Mononuclear cell (primary cell): ENCODE measurements at regions not wholly inside any gene's neighbourhood (a gene's known extent, or its start where the extent isn't known, plus 50 kb on each side); places are given as distances from the start of the nearest gene placed in this dataset.
"Not testable (repeated sequence)": the region's sequence is repeated elsewhere in the genome, so short reads cannot be mapped to it uniquely, and the experiment has no call there.

Experiments
- H3K27me3 ChIP-seq: 2 replicates; pipeline ENCODE4 v1.6.0; 2011; ENCODE audit warnings: low read length, control low read depth; ENCODE audit not compliant: insufficient read depth
- H3K4me1 ChIP-seq: 2 replicates; pipeline ENCODE4 v1.5.1; 2011; ENCODE audit warnings: mild to moderate bottlenecking, low read length, control low read depth; ENCODE audit not compliant: insufficient read depth
- H3K4me3 ChIP-seq: 2 replicates; pipeline ENCODE4 v1.5.1; 2011; ENCODE audit warnings: mild to moderate bottlenecking, low read length, moderate library complexity
- H3K9me3 ChIP-seq: 2 replicates; pipeline ENCODE4 v1.5.1; 2011; ENCODE audit warnings: low read depth, mild to moderate bottlenecking, control low read depth, low read length

GRCh38 chr9:108257382-108257781 lies 598.4 kb downstream of the ACTL7B start:
- H3K9me3 ChIP-seq = no peaks in the 10 kb centered on the region
- no peaks in the 10 kb centered on the region for H3K27me3 ChIP-seq
- H3K4me3 ChIP-seq = no peak overlapping the region
- no peaks in the 10 kb centered on the region for H3K4me1 ChIP-seq

GRCh38 chr9:108254236-108254635 lies 601.5 kb downstream of the ACTL7B start:
- H3K4me1 ChIP-seq = no peaks in the 10 kb centered on the region
- no peaks in the 10 kb centered on the region for H3K9me3 ChIP-seq
- H3K27me3 ChIP-seq = no peaks in the 10 kb centered on the region
- H3K4me3 ChIP-seq = no peak overlapping the region

GRCh38 chr9:108247391-108247790 lies 608.4 kb downstream of the ACTL7B start:
- not testable (repeated sequence) for H3K4me3 ChIP-seq, H3K9me3 ChIP-seq, H3K4me1 ChIP-seq, H3K27me3 ChIP-seq

- no peak overlapping the region for H3K4me3 ChIP-seq
- no peaks in the 10 kb centered on the region for H3K27me3 ChIP-seq
- no peaks in the 10 kb centered on the region for H3K9me3 ChIP-seq
- H3K4me1 ChIP-seq = no peaks in the 10 kb centered on the region
These were observed 609.9 kb downstream of the ACTL7B start for GRCh38 chr9:108245901-108246300.

GRCh38 chr9:108245331-108245730 lies 610.5 kb downstream of the ACTL7B start:
- H3K9me3 ChIP-seq = no peaks in the 10 kb centered on the region
- no peaks in the 10 kb centered on the region for H3K27me3 ChIP-seq
- H3K4me1 ChIP-seq = no peaks in the 10 kb centered on the region
- no peak overlapping the region for H3K4me3 ChIP-seq

- H3K9me3 ChIP-seq = no peaks in the 10 kb centered on the region
- H3K4me1 ChIP-seq = no peaks in the 10 kb centered on the region
- no peaks in the 10 kb centered on the region for H3K27me3 ChIP-seq
- no peak overlapping the region for H3K4me3 ChIP-seq
These were observed 611.1 kb downstream of the ACTL7B start for GRCh38 chr9:108244686-108245085.

- Histone ChIP-seq H3K9me3 (no peaks in the 10 kb centered on the region), H3K4me3 (no peak overlapping the region), H3K27me3 (no peaks in the 10 kb centered on the region), H3K4me1 (no peaks in the 10 kb centered on the region)
These were observed 614.3 kb downstream of the ACTL7B start for GRCh38 chr9:108241384-108242073.

- Histone ChIP-seq H3K4me1 (no peaks in the 10 kb centered on the region), H3K4me3 (no peak overlapping the region), H3K9me3 (no peaks in the 10 kb centered on the region), H3K27me3 (no peaks in the 10 kb centered on the region)
These were observed 616.0 kb downstream of the ACTL7B start for GRCh38 chr9:108239696-108240321.

- no peak overlapping the region for H3K4me3 ChIP-seq
- H3K4me1 ChIP-seq = no peaks in the 10 kb centered on the region
- no peaks in the 10 kb centered on the region for H3K27me3 ChIP-seq
- H3K9me3 ChIP-seq = no peaks in the 10 kb centered on the region
These were observed 620.2 kb downstream of the ACTL7B start for GRCh38 chr9:108235609-108236008.

- Histone ChIP-seq H3K27me3 (no peaks in the 10 kb centered on the region), H3K4me1 (no peaks in the 10 kb centered on the region), H3K9me3 (no peaks in the 10 kb centered on the region), H3K4me3 (no peak overlapping the region)
These were observed 621.0 kb downstream of the ACTL7B start for GRCh38 chr9:108234811-108235210.

- Histone ChIP-seq H3K27me3 (no peaks in the 10 kb centered on the region), H3K4me1 (no peaks in the 10 kb centered on the region), H3K9me3 (peaks cover 5% of the 10 kb centered on the region), H3K4me3 (no peak overlapping the region)
These were observed 630.5 kb downstream of the ACTL7B start for GRCh38 chr9:108225149-108225800.

GRCh38 chr9:108224716-108225115 lies 631.1 kb downstream of the ACTL7B start:
- no peak overlapping the region for H3K4me3 ChIP-seq
- H3K27me3 ChIP-seq = no peaks in the 10 kb centered on the region
- H3K4me1 ChIP-seq = no peaks in the 10 kb centered on the region
- H3K9me3 ChIP-seq = peaks cover 5% of the 10 kb centered on the region

GRCh38 chr9:108219664-108220063 lies 636.1 kb downstream of the ACTL7B start:
- no peaks in the 10 kb centered on the region for H3K9me3 ChIP-seq
- H3K27me3 ChIP-seq = no peaks in the 10 kb centered on the region
- no peaks in the 10 kb centered on the region for H3K4me1 ChIP-seq
- H3K4me3 ChIP-seq = no peak overlapping the region

GRCh38 chr9:108217431-108218349 lies 638.1 kb downstream of the ACTL7B start:
- H3K27me3 ChIP-seq = no peaks in the 10 kb centered on the region
- H3K9me3 ChIP-seq = no peaks in the 10 kb centered on the region
- H3K4me1 ChIP-seq = peaks cover 12% of the 10 kb centered on the region
- no peak overlapping the region for H3K4me3 ChIP-seq

GRCh38 chr9:108213511-108213910 lies 642.3 kb downstream of the ACTL7B start:
- no peak overlapping the region for H3K4me3 ChIP-seq
- peaks cover 12% of the 10 kb centered on the region for H3K4me1 ChIP-seq
- H3K9me3 ChIP-seq = no peaks in the 10 kb centered on the region
- H3K27me3 ChIP-seq = no peaks in the 10 kb centered on the region
